ENCODE measurements at regions not wholly inside any gene's neighbourhood (a gene's known extent, or its start where the extent isn't known, plus 50 kb on each side); places are given as distances from the start of the nearest gene placed in this dataset.

- no peak for TF ChIP-seq CTCF (IDR thresholded peaks at IDR 0.05; ENCODE audit: insufficient read depth, low read length, missing control alignments)
- POLR2A ChIA-PET: no interaction called here
- CTCF ChIA-PET: no interaction called here
- DNase-seq (ENCODE audit: low read depth, low spot score): no peak
- no peak overlapping the region for H3K4me3 ChIP-seq (ENCODE audit: low read depth, low read length)
Observed at GRCh38 chrX:20951016-20951810, 423.0 kb upstream of the CNKSR2 start.

- no peak for DNase-seq (ENCODE audit: low read depth, low spot score)
- ChIA-PET CTCF (no interaction called here), POLR2A (no interaction called here)
- no peak for TF ChIP-seq CTCF (IDR thresholded peaks at IDR 0.05; ENCODE audit: insufficient read depth, low read length, missing control alignments)
- no peak overlapping the region for H3K4me3 ChIP-seq (ENCODE audit: low read depth, low read length)
Observed at GRCh38 chrX:20947411-20947912, 426.8 kb upstream of the CNKSR2 start.

GRCh38 chrX:20913760-20914159 is 460.5 kb upstream of the CNKSR2 start:
- H3K4me3 ChIP-seq (ENCODE audit: low read depth, low read length): no peak overlapping the region
- ChIA-PET CTCF (no interaction called here), POLR2A (no interaction called here)
- no peak for TF ChIP-seq CTCF (IDR thresholded peaks at IDR 0.05; ENCODE audit: insufficient read depth, low read length, missing control alignments)
- DNase-seq (ENCODE audit: low read depth, low spot score): no peak

- no peak for DNase-seq (ENCODE audit: low read depth, low spot score)
- no peak overlapping the region for H3K4me3 ChIP-seq (ENCODE audit: low read depth, low read length)
- CTCF ChIA-PET: no interaction called here
- TF ChIP-seq CTCF (IDR thresholded peaks at IDR 0.05; ENCODE audit: insufficient read depth, low read length, missing control alignments): no peak
- POLR2A ChIA-PET: no interaction called here
Observed at GRCh38 chrX:20906571-20906970, 467.6 kb upstream of the CNKSR2 start.

GRCh38 chrX:20884565-20884964 is 489.7 kb upstream of the CNKSR2 start:
- POLR2A ChIA-PET: no interaction called here
- DNase-seq (ENCODE audit: low read depth, low spot score): no peak
- no peak overlapping the region for H3K4me3 ChIP-seq (ENCODE audit: low read depth, low read length)
- CTCF ChIA-PET: no interaction called here
- TF ChIP-seq CTCF (IDR thresholded peaks at IDR 0.05; ENCODE audit: insufficient read depth, low read length, missing control alignments): no peak

- no peak for TF ChIP-seq CTCF (IDR thresholded peaks at IDR 0.05; ENCODE audit: insufficient read depth, low read length, missing control alignments)
- POLR2A ChIA-PET: no interaction called here
- DNase-seq (ENCODE audit: low read depth, low spot score): no peak
- CTCF ChIA-PET: no interaction called here
- H3K4me3 ChIP-seq (ENCODE audit: low read depth, low read length): no peak overlapping the region
Observed at GRCh38 chrX:20863649-20864048, 510.6 kb upstream of the CNKSR2 start.
